Astrocyte of the hippocampus (primary cell): ENCODE measurements at regions not wholly inside any gene's neighbourhood (a gene's known extent, or its start where the extent isn't known, plus 50 kb on each side); places are given as distances from the start of the nearest gene placed in this dataset.

Experiments
- DNase-seq: peaks from one replicate; pipeline ENCODE4 v3.0.0; 2011; ENCODE audit warnings: low read depth, low spot score

- no peak for DNase-seq
These were observed 53.9 kb upstream of the NSMCE3 start for GRCh38 chr15:29323557-29323956.

GRCh38 chr15:29322415-29322814 lies 52.8 kb upstream of the NSMCE3 start:
- DNase-seq: peak; percentile 19

GRCh38 chr15:29320420-29320819 lies 50.8 kb upstream of the NSMCE3 start:
- DNase-seq: no peak

GRCh38 chr15:29319823-29320222 lies 50.2 kb upstream of the NSMCE3 start:
- DNase-seq: no peak
